HG03521 (cell line): ENCODE measurements at regions not wholly inside any gene's neighbourhood (a gene's known extent, or its start where the extent isn't known, plus 50 kb on each side); places are given as distances from the start of the nearest gene placed in this dataset.
"Not testable (repeated sequence)": the region's sequence is repeated elsewhere in the genome, so short reads cannot be mapped to it uniquely, and the experiment has no call there.

Experiments used
- ATAC-seq: cut with Tn5 transposase; IDR thresholded peaks from one replicate; pipeline ENCODE4 v1.9.1; 2021; ENCODE audit warnings: mild to moderate bottlenecking, moderate library complexity; ENCODE audit not compliant: unreplicated experiment

GRCh38 chr13:59368693-59369092 is 795.0 kb downstream of the DIAPH3 start:
- ATAC-seq = no peak

- no peak for ATAC-seq
Measured at GRCh38 chr13:59371229-59371628, 792.5 kb downstream of the DIAPH3 start.

GRCh38 chr13:59373341-59373740 is 790.4 kb downstream of the DIAPH3 start:
- no peak for ATAC-seq

GRCh38 chr13:59374691-59375090 is 789.0 kb downstream of the DIAPH3 start:
- ATAC-seq = no peak

GRCh38 chr13:59384154-59384553 is 779.6 kb downstream of the DIAPH3 start:
- no peak for ATAC-seq

GRCh38 chr13:59391696-59392095 is 772.0 kb downstream of the DIAPH3 start:
- ATAC-seq = peak; percentile 98

GRCh38 chr13:59392328-59392727 is 771.4 kb downstream of the DIAPH3 start:
- ATAC-seq = no peak

- ATAC-seq = no peak
Measured at GRCh38 chr13:59394496-59394895, 769.2 kb downstream of the DIAPH3 start.

- no peak for ATAC-seq
Measured at GRCh38 chr13:59398127-59398526, 765.6 kb downstream of the DIAPH3 start.

GRCh38 chr13:59398661-59399060 is 765.1 kb downstream of the DIAPH3 start:
- ATAC-seq = no peak

- ATAC-seq = no peak
Measured at GRCh38 chr13:59399513-59399912, 764.2 kb downstream of the DIAPH3 start.

- no peak for ATAC-seq
Measured at GRCh38 chr13:59404331-59404730, 759.4 kb downstream of the DIAPH3 start.

- not testable (repeated sequence) for ATAC-seq
Measured at GRCh38 chr13:59407251-59407650, 756.5 kb downstream of the DIAPH3 start.

- no peak for ATAC-seq
Measured at GRCh38 chr13:59408738-59409137, 755.0 kb downstream of the DIAPH3 start.

GRCh38 chr13:59409211-59409610 is 754.5 kb downstream of the DIAPH3 start:
- no peak for ATAC-seq

- no peak for ATAC-seq
Measured at GRCh38 chr13:59409634-59410200, 754.0 kb downstream of the DIAPH3 start.

- ATAC-seq = peak; percentile 88
Measured at GRCh38 chr13:59413126-59413525, 750.6 kb downstream of the DIAPH3 start.

- no peak for ATAC-seq
Measured at GRCh38 chr13:59414006-59414405, 749.7 kb downstream of the DIAPH3 start.

- ATAC-seq = no peak
Measured at GRCh38 chr13:59415498-59415897, 748.2 kb downstream of the DIAPH3 start.

- no peak for ATAC-seq
Measured at GRCh38 chr13:59416561-59416960, 747.2 kb downstream of the DIAPH3 start.

- ATAC-seq = no peak
Measured at GRCh38 chr13:59422646-59423045, 741.1 kb downstream of the DIAPH3 start.

GRCh38 chr13:59423708-59424340 is 739.9 kb downstream of the DIAPH3 start:
- no peak for ATAC-seq

- no peak for ATAC-seq
Measured at GRCh38 chr13:59424661-59425060, 739.1 kb downstream of the DIAPH3 start.
